ENCODE measurements at regions not wholly inside any gene's neighbourhood (a gene's known extent, or its start where the extent isn't known, plus 50 kb on each side); places are given as distances from the start of the nearest gene placed in this dataset.

DNA sequence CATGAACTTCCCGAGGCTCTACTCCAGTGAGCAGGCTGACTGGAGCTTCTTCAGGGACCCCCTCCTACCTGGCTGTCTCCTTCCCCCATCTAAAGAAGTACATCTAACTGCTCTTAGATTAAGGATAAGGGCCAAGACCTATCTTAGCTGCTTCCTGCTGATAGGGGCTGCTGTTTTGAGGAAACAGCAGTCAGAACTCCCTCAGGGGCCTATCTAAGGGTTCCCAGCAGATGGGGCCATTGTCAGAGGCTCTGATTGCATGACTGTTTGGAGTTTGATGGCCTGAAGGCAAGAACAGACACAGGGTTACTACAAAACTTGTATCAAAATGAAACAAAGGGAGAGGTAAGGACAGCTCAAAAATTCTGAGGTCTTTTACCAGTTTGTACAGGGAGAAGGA, 2636.9 kb upstream of the PCDH20 start:
- H3K4me3 ChIP-seq (ENCODE audit: low read length), result no peak overlapping the region
- no peak overlapping the region for H3K9ac ChIP-seq (ENCODE audit: low read depth, low read length)
- H3K36me3 ChIP-seq (ENCODE audit: insufficient read depth, low read length), result no peaks in the 10 kb centered on the region
- H3K27me3 ChIP-seq (ENCODE audit: control insufficient read depth, insufficient read depth, low read length), result no peaks in the 10 kb centered on the region
- no peak overlapping the region for H3K4me2 ChIP-seq (ENCODE audit: low read length)
- H3K9me3 ChIP-seq (replicated peaks; ENCODE audit: low read length), result no peaks in the 10 kb centered on the region
- H3K4me1 ChIP-seq (ENCODE audit: control insufficient read depth, insufficient read depth, low read length), result no peaks in the 10 kb centered on the region

DNA sequence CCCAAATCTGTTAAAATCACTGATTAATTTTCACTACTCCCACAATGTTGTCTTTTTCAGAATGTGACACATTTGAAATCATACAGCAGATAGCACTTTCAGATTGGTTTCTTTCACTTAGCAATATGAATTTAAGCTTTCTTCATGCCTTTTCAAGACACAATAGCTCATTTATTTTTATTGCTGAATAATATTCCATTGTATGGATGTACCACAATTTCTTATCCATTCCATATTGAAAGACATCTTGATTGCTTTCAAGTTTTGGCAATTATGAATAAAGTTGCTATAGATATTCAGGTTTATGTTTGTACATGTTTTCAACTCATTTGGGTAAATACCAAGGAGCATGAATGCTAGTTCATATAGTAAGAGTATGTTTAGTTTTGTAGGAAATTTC, 2635.6 kb upstream of the PCDH20 start:
- H3K4me3 ChIP-seq (ENCODE audit: low read length), result no peak overlapping the region
- no peaks in the 10 kb centered on the region for H3K4me1 ChIP-seq (ENCODE audit: control insufficient read depth, insufficient read depth, low read length)
- no peak overlapping the region for H3K4me2 ChIP-seq (ENCODE audit: low read length)
- H3K9ac ChIP-seq (ENCODE audit: low read depth, low read length), result no peak overlapping the region
- H3K36me3 ChIP-seq (ENCODE audit: insufficient read depth, low read length), result no peaks in the 10 kb centered on the region
- H3K9me3 ChIP-seq (replicated peaks; ENCODE audit: low read length), result no peaks in the 10 kb centered on the region
- no peaks in the 10 kb centered on the region for H3K27me3 ChIP-seq (ENCODE audit: control insufficient read depth, insufficient read depth, low read length)

DNA sequence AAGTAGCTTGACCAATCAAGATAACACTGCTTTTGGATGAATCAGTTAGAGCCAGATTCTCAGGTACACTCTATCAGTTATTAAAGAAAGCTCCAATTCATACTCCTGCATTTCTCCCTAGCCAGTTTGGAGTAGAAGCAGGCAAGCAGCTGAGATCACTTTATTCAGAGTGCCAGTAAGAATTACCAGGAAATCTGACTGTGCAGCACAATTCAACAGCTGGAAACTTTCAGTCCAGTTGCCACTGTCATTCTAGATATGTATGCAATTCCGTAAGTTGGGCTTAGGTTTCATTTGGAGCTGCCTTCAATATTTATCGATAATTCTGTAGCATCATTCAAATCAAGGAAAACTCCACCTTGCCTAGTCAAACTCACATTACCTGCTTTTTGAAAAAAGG, 2625.6 kb upstream of the PCDH20 start:
- no peak overlapping the region for H3K4me2 ChIP-seq (ENCODE audit: low read length)
- H3K9ac ChIP-seq (ENCODE audit: low read depth, low read length), result no peak overlapping the region
- no peaks in the 10 kb centered on the region for H3K36me3 ChIP-seq (ENCODE audit: insufficient read depth, low read length)
- no peaks in the 10 kb centered on the region for H3K27me3 ChIP-seq (ENCODE audit: control insufficient read depth, insufficient read depth, low read length)
- H3K4me3 ChIP-seq (ENCODE audit: low read length), result no peak overlapping the region
- H3K9me3 ChIP-seq (replicated peaks; ENCODE audit: low read length), result no peaks in the 10 kb centered on the region
- H3K4me1 ChIP-seq (ENCODE audit: control insufficient read depth, insufficient read depth, low read length), result no peaks in the 10 kb centered on the region

DNA sequence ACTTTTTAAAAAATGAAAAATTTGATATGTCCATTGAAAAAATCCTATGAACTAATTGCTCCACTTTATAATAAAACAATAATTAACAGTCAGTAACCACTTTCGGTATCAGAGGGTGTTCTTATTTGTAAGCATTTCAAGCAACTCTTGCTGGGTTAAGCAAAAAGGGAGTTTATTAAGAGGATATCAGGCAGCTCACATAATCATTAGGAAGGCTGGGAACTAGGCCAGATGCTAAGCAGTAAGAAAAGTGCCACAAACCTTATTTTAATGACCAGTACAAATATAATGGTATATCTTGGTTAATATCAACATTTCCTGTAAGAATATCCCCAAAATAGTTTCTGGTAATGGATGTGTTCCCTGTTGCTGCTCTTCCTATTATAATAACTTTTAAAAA, 2618.3 kb upstream of the PCDH20 start:
- Histone ChIP-seq H3K27me3 (ENCODE audit: control insufficient read depth, insufficient read depth, low read length) (no peaks in the 10 kb centered on the region), H3K36me3 (ENCODE audit: insufficient read depth, low read length) (no peaks in the 10 kb centered on the region), H3K9ac (ENCODE audit: low read depth, low read length) (no peak overlapping the region), H3K4me1 (ENCODE audit: control insufficient read depth, insufficient read depth, low read length) (no peaks in the 10 kb centered on the region), H3K9me3 (replicated peaks; ENCODE audit: low read length) (no peaks in the 10 kb centered on the region), H3K4me2 (ENCODE audit: low read length) (no peak overlapping the region), H3K4me3 (ENCODE audit: low read length) (no peak overlapping the region)

DNA sequence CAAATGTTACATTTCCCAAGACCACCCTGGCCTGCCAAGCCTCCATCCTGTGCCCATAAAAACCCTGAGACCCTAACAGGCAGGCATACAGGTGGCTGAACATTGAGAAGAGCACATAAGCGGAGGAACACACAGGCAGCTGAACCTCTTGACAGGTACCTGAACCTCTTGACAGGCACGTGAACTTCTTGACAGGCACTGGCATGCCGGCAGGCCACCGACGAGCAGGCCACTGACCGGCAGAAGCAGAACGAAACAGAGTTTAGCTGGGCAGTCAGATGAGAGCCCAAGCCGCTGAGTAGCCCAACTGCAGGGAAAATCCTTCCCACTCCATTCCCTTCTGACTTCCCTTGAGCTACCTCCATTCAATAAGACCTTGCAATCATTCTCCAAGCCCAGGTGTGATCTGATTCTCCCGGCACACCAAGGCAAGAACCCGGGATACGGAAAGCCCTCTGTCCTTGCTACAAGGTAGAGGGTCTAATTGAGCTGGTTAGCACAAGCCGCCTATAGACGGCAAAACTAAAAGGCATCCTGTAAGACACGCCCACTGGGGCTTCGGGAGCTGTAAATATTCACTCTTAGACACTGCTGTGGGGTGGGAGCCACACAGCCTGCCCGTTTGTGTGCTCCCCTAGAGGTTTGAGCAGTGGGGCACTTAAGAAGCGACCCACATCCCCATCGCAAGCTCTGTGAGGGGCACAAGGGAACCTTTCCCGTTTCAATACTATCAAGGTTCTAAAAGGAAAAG, 2613.9 kb upstream of the PCDH20 start:
- no peaks in the 10 kb centered on the region for H3K36me3 ChIP-seq (ENCODE audit: insufficient read depth, low read length)
- H3K4me1 ChIP-seq (ENCODE audit: control insufficient read depth, insufficient read depth, low read length), result no peaks in the 10 kb centered on the region
- no peaks in the 10 kb centered on the region for H3K27me3 ChIP-seq (ENCODE audit: control insufficient read depth, insufficient read depth, low read length)

DNA sequence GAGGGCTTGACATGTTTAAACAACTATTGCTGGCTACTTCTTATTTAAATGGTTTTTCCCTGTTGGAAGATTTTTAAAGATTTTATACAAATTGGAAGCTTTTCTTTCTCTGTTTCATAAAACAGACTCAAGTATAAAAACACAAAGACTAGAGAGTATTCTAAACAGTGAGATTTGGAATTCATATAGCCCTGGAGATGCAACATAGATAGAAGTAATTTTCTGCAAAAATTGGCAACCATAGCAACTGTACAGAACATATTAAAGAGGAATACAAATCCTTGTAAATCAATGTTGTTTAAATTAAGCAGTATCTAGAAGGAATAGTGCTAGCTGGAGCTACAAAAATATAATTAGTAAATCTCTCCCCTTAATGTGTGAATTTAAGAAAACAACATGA, 2612.9 kb upstream of the PCDH20 start:
- Histone ChIP-seq H3K4me2 (ENCODE audit: low read length) (no peak overlapping the region), H3K4me1 (ENCODE audit: control insufficient read depth, insufficient read depth, low read length) (no peaks in the 10 kb centered on the region), H3K9me3 (replicated peaks; ENCODE audit: low read length) (no peaks in the 10 kb centered on the region), H3K36me3 (ENCODE audit: insufficient read depth, low read length) (no peaks in the 10 kb centered on the region), H3K27me3 (ENCODE audit: control insufficient read depth, insufficient read depth, low read length) (no peaks in the 10 kb centered on the region), H3K4me3 (ENCODE audit: low read length) (no peak overlapping the region), H3K9ac (ENCODE audit: low read depth, low read length) (no peak overlapping the region)

More for the DNA sequence above, 2613.9 kb upstream of the PCDH20 start:
- Histone ChIP-seq H3K9ac (ENCODE audit: low read depth, low read length) (no peak overlapping the region), H3K4me3 (ENCODE audit: low read length) (no peak overlapping the region), H3K4me2 (ENCODE audit: low read length) (no peak overlapping the region), H3K9me3 (replicated peaks; ENCODE audit: low read length) (no peaks in the 10 kb centered on the region)

DNA sequence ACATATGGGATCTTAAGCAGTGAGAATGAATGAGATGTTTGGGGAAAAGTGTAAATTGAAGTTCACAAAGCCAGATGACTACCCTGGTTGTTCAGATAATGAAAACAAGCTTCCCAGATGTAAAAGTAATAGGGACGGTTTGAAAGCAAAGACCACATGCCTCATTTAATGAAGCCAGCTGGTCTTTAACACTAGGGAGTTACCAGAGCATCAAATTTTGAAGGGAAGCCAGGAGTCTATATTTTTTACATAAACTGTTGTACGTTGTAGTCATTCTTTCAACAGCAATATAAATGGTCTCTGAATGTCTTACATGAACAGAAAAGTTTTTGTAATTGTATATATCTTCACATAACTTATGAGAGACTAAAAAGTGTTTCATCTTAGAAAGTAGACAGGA, 2604.5 kb upstream of the PCDH20 start:
- Histone ChIP-seq H3K4me3 (ENCODE audit: low read length) (no peak overlapping the region), H3K4me2 (ENCODE audit: low read length) (no peak overlapping the region), H3K4me1 (ENCODE audit: control insufficient read depth, insufficient read depth, low read length) (no peaks in the 10 kb centered on the region), H3K9me3 (replicated peaks; ENCODE audit: low read length) (no peaks in the 10 kb centered on the region), H3K36me3 (ENCODE audit: insufficient read depth, low read length) (no peaks in the 10 kb centered on the region), H3K27me3 (ENCODE audit: control insufficient read depth, insufficient read depth, low read length) (no peaks in the 10 kb centered on the region), H3K9ac (ENCODE audit: low read depth, low read length) (no peak overlapping the region)

DNA sequence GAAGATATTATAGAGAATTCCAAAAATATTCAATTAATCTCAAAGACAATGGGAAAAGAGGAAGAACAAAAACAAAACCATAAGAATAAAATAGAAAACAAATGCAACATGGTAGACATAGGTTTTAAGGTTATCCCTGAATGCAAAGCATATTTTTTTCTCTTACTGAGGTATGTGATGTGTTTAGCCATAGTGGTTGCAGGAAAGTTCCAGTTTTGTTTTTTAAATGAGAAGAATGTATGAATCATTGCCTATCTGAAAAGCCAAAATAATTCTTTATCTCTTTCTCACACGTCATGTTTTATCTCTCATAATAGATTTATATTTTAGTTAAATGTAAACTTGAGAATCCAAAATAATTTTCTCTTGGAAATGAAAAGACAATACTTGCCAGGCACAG, 2591.7 kb upstream of the PCDH20 start:
- no peak overlapping the region for H3K4me3 ChIP-seq (ENCODE audit: low read length)
- H3K4me1 ChIP-seq (ENCODE audit: control insufficient read depth, insufficient read depth, low read length), result no peaks in the 10 kb centered on the region
- H3K9me3 ChIP-seq (replicated peaks; ENCODE audit: low read length), result no peaks in the 10 kb centered on the region
- H3K4me2 ChIP-seq (ENCODE audit: low read length), result no peak overlapping the region
- H3K9ac ChIP-seq (ENCODE audit: low read depth, low read length), result no peak overlapping the region
- no peaks in the 10 kb centered on the region for H3K36me3 ChIP-seq (ENCODE audit: insufficient read depth, low read length)
- no peaks in the 10 kb centered on the region for H3K27me3 ChIP-seq (ENCODE audit: control insufficient read depth, insufficient read depth, low read length)

DNA sequence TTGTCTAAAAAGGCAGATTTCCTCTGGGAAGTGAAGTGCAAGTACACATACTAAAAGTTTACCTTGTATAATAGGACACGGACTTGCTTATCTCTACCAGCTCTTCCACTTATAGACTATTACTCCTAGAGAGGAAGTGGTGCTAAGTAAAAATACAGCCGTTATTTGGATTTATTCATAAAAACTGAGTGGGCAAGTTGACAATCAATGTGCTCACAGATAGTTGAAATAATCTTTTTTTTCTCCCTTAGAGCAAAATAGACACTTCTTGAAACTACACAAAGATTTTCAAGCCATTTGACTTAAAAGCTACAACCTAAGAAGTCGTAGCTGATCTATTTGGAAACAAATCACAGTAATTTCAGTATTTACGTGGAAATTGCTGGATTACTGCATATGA, 2584.7 kb upstream of the PCDH20 start:
- no peak overlapping the region for H3K4me3 ChIP-seq (ENCODE audit: low read length)
- no peaks in the 10 kb centered on the region for H3K27me3 ChIP-seq (ENCODE audit: control insufficient read depth, insufficient read depth, low read length)
- H3K9me3 ChIP-seq (replicated peaks; ENCODE audit: low read length), result no peaks in the 10 kb centered on the region
- H3K9ac ChIP-seq (ENCODE audit: low read depth, low read length), result no peak overlapping the region
- no peaks in the 10 kb centered on the region for H3K36me3 ChIP-seq (ENCODE audit: insufficient read depth, low read length)
- H3K4me1 ChIP-seq (ENCODE audit: control insufficient read depth, insufficient read depth, low read length), result no peaks in the 10 kb centered on the region
- no peak overlapping the region for H3K4me2 ChIP-seq (ENCODE audit: low read length)

DNA sequence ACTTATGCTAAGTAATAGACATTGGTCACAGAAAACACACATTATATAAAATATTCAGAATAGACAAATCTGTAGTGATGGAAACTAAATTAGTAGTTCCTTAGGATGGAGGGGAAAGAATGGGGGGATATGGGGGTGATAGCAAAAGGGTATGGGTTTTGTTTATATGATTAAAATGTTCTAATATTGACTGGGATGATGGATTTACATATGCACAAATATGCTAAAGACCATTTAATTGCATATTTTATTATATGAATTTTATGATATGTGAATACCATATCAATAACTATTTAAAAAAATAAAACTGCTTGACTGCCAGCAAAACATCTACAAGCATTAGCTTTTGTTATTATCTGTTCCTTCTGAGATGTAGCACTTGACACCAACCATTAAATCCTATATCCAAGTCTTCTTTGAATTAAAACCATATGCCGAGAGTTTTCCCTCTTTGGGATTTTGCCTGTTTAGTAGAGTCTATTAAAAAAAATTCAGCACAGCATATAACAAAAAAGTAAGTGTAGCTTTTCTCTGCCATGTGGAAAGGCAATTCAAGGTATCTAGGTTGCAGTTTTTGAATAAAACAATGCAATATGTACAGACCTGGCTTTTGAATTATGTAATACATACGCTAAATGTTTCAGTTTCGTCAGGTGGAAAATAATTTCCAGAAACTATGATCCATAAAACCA, 2584.1 kb upstream of the PCDH20 start:
- Histone ChIP-seq H3K27me3 (ENCODE audit: control insufficient read depth, insufficient read depth, low read length) (no peaks in the 10 kb centered on the region), H3K9ac (ENCODE audit: low read depth, low read length) (no peak overlapping the region), H3K36me3 (ENCODE audit: insufficient read depth, low read length) (no peaks in the 10 kb centered on the region), H3K4me2 (ENCODE audit: low read length) (no peak overlapping the region), H3K4me1 (ENCODE audit: control insufficient read depth, insufficient read depth, low read length) (no peaks in the 10 kb centered on the region), H3K9me3 (replicated peaks; ENCODE audit: low read length) (no peaks in the 10 kb centered on the region), H3K4me3 (ENCODE audit: low read length) (no peak overlapping the region)

DNA sequence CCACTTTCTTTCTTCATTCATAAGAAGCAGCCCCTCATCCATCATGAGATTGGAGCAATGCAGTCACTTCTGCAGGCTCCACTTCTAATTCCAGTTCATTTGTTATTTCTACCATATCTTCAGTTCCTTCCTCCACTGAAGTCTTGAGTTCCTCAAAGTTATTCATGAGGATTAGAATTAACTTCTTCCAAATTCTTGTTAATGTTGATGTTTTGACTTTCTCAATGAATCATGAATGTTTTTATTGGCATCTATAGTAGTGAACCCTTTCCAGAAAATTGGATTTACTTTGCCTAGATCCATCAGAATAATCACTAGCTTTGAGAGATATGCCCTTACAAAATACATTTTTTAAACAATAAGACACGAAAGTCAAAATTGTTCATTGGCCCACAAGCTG, 2567.7 kb upstream of the PCDH20 start:
- no peak overlapping the region for H3K9ac ChIP-seq (ENCODE audit: low read depth, low read length)
- H3K4me3 ChIP-seq (ENCODE audit: low read length), result no peak overlapping the region
- H3K9me3 ChIP-seq (replicated peaks; ENCODE audit: low read length), result no peaks in the 10 kb centered on the region
- no peaks in the 10 kb centered on the region for H3K36me3 ChIP-seq (ENCODE audit: insufficient read depth, low read length)
- H3K4me1 ChIP-seq (ENCODE audit: control insufficient read depth, insufficient read depth, low read length), result no peaks in the 10 kb centered on the region
- no peak overlapping the region for H3K4me2 ChIP-seq (ENCODE audit: low read length)
- H3K27me3 ChIP-seq (ENCODE audit: control insufficient read depth, insufficient read depth, low read length), result no peaks in the 10 kb centered on the region

DNA sequence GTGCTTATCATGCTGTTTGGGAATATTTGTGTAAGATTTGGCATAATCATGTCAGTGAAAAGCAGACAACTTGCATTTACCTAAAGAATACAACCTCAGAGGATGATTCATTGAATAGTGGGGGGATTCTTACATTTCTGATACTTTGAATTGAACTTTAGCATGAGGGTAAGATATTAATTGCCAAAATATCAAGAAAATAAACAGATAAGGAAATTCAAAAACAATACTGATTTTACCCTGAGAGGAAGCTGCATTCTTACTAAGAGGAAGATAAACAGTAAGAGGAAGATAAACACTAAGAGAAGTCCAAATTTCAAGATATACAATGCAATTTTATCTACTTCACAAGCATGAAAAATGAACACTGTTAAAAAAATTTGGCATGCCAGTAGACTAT, 2564.3 kb upstream of the PCDH20 start:
- no peaks in the 10 kb centered on the region for H3K4me1 ChIP-seq (ENCODE audit: control insufficient read depth, insufficient read depth, low read length)
- no peaks in the 10 kb centered on the region for H3K9me3 ChIP-seq (replicated peaks; ENCODE audit: low read length)
- no peak overlapping the region for H3K4me3 ChIP-seq (ENCODE audit: low read length)

More for the DNA sequence above, 2564.3 kb upstream of the PCDH20 start:
- H3K4me2 ChIP-seq (ENCODE audit: low read length), result no peak overlapping the region
- H3K27me3 ChIP-seq (ENCODE audit: control insufficient read depth, insufficient read depth, low read length), result no peaks in the 10 kb centered on the region
- no peak overlapping the region for H3K9ac ChIP-seq (ENCODE audit: low read depth, low read length)
- H3K36me3 ChIP-seq (ENCODE audit: insufficient read depth, low read length), result no peaks in the 10 kb centered on the region

Measured in skeletal muscle satellite cell (primary cell).